ENCODE measurements at regions not wholly inside any gene's neighbourhood (a gene's known extent, or its start where the extent isn't known, plus 50 kb on each side); places are given as distances from the start of the nearest gene placed in this dataset.

GRCh38 chr10:63760708-63761047, 239.5 kb downstream of the REEP3 start:
- in situ Hi-C loops (cut with HindIII; ENCODE audit: low pct_ligation_motif_present, low sequenced_read_pairs), result no loop called here
- Histone ChIP-seq H3K27ac (no peak overlapping the region), H3K4me3 (ENCODE audit: low read depth, low read length) (no peak overlapping the region), H3K27me3 (replicated peaks) (no peaks in the 10 kb centered on the region), H3K36me3 (replicated peaks) (no peaks in the 10 kb centered on the region)
- DNase-seq, result no peak
- no peak for TF ChIP-seq CTCF (IDR thresholded peaks at IDR 0.05; ENCODE audit: low read depth, low read length, missing control alignments)

GRCh38 chr10:63761243-63761642, 240.0 kb downstream of the REEP3 start:
- no peaks in the 10 kb centered on the region for H3K27me3 ChIP-seq (replicated peaks)
- H3K4me3 ChIP-seq (ENCODE audit: low read depth, low read length), result no peak overlapping the region
- TF ChIP-seq CTCF (IDR thresholded peaks at IDR 0.05; ENCODE audit: low read depth, low read length, missing control alignments), result no peak
- in situ Hi-C loops (cut with HindIII; ENCODE audit: low pct_ligation_motif_present, low sequenced_read_pairs), result no loop called here
- no peak for DNase-seq
- H3K36me3 ChIP-seq (replicated peaks), result no peaks in the 10 kb centered on the region
- H3K27ac ChIP-seq, result no peak overlapping the region

- no peaks in the 10 kb centered on the region for H3K27me3 ChIP-seq (replicated peaks)
- in situ Hi-C loops (cut with HindIII; ENCODE audit: low pct_ligation_motif_present, low sequenced_read_pairs), result no loop called here
- DNase-seq, result peak; percentile 57
- H3K27ac ChIP-seq, result no peak overlapping the region
- no peaks in the 10 kb centered on the region for H3K36me3 ChIP-seq (replicated peaks)
- TF ChIP-seq CTCF (IDR thresholded peaks at IDR 0.05; ENCODE audit: low read depth, low read length, missing control alignments), result no peak
- H3K4me3 ChIP-seq (ENCODE audit: low read depth, low read length), result no peak overlapping the region
Observed at GRCh38 chr10:63763744-63764143, 242.5 kb downstream of the REEP3 start.

GRCh38 chr10:63765126-63765525, 243.9 kb downstream of the REEP3 start:
- no peak for DNase-seq
- no peak overlapping the region for H3K4me3 ChIP-seq (ENCODE audit: low read depth, low read length)
- H3K36me3 ChIP-seq (replicated peaks), result no peaks in the 10 kb centered on the region
- no peak overlapping the region for H3K27ac ChIP-seq
- no peak for TF ChIP-seq CTCF (IDR thresholded peaks at IDR 0.05; ENCODE audit: low read depth, low read length, missing control alignments)
- in situ Hi-C loops (cut with HindIII; ENCODE audit: low pct_ligation_motif_present, low sequenced_read_pairs), result no loop called here
- H3K27me3 ChIP-seq (replicated peaks), result no peaks in the 10 kb centered on the region

GRCh38 chr10:63766745-63767137, 245.5 kb downstream of the REEP3 start:
- Histone ChIP-seq H3K4me3 (ENCODE audit: low read depth, low read length) (no peak overlapping the region), H3K27me3 (replicated peaks) (no peaks in the 10 kb centered on the region), H3K27ac (peak overlapping the region; percentile 93), H3K36me3 (replicated peaks) (no peaks in the 10 kb centered on the region)
- TF ChIP-seq CTCF (IDR thresholded peaks at IDR 0.05; ENCODE audit: low read depth, low read length, missing control alignments), result no peak
- peak; percentile 76 for DNase-seq
- in situ Hi-C loops (cut with HindIII; ENCODE audit: low pct_ligation_motif_present, low sequenced_read_pairs), result no loop called here

- peak; percentile 78 for DNase-seq
- peak; percentile 20 for TF ChIP-seq CTCF (IDR thresholded peaks at IDR 0.05; ENCODE audit: low read depth, low read length, missing control alignments)
- peak overlapping the region; percentile 93 for H3K27ac ChIP-seq
- in situ Hi-C loops (cut with HindIII; ENCODE audit: low pct_ligation_motif_present, low sequenced_read_pairs), result no loop called here
- no peaks in the 10 kb centered on the region for H3K36me3 ChIP-seq (replicated peaks)
- no peaks in the 10 kb centered on the region for H3K27me3 ChIP-seq (replicated peaks)
- no peak overlapping the region for H3K4me3 ChIP-seq (ENCODE audit: low read depth, low read length)
Observed at GRCh38 chr10:63767138-63767801, 246.1 kb downstream of the REEP3 start.
